ENCODE measurements at regions not wholly inside any gene's neighbourhood (a gene's known extent, or its start where the extent isn't known, plus 50 kb on each side); places are given as distances from the start of the nearest gene placed in this dataset.

DNA sequence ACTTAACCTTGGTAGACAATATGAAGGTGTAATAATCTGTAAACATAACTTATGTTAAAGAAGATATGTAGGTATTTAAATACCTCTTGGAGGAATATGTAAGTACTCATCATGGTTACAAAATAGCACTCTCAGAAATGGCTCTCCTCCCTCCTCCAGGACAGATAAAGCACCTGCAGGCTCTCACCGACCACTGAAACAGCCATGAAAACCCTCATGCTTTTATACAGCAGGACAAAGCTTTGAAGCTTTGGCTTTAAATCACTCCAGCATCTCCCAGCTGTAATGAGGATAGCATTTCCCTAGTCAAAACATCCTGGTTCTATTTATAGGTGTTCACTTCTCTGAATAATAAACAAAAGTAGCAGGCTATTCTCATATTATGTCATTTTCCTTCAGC is 69.1 kb upstream of the PMFBP1 start:
- H3K4me3 ChIP-seq (ENCODE audit: low read length) = no peak overlapping the region
- DNase-seq (ENCODE audit: low read depth) = no peak
- no peak overlapping the region for H3K9ac ChIP-seq (ENCODE audit: low read length)

GRCh38 chr16:72240466-72240865 is 68.5 kb upstream of the PMFBP1 start:
- H3K36me3 ChIP-seq (ENCODE audit: control insufficient read depth, insufficient read depth, low read length, severe bottlenecking) = no peaks in the 10 kb centered on the region

More for the DNA sequence above, 69.1 kb upstream of the PMFBP1 start:
- Histone ChIP-seq H3K36me3 (ENCODE audit: control insufficient read depth, insufficient read depth, low read length, severe bottlenecking) (no peaks in the 10 kb centered on the region), H3K9me3 (ENCODE audit: control insufficient read depth, low read length) (no peaks in the 10 kb centered on the region), H3K4me1 (ENCODE audit: control insufficient read depth, insufficient read depth, low read length) (no peaks in the 10 kb centered on the region), H3K27me3 (replicated peaks; ENCODE audit: control insufficient read depth, insufficient read depth, low read length) (no peaks in the 10 kb centered on the region)

GRCh38 chr16:72236866-72237265 is 64.9 kb upstream of the PMFBP1 start:
- Histone ChIP-seq H3K4me3 (ENCODE audit: low read length) (no peak overlapping the region), H3K9me3 (ENCODE audit: control insufficient read depth, low read length) (no peaks in the 10 kb centered on the region), H3K36me3 (ENCODE audit: control insufficient read depth, insufficient read depth, low read length, severe bottlenecking) (no peaks in the 10 kb centered on the region), H3K4me1 (ENCODE audit: control insufficient read depth, insufficient read depth, low read length) (no peaks in the 10 kb centered on the region), H3K9ac (ENCODE audit: low read length) (no peak overlapping the region), H3K27me3 (replicated peaks; ENCODE audit: control insufficient read depth, insufficient read depth, low read length) (no peaks in the 10 kb centered on the region)
- no peak for DNase-seq (ENCODE audit: low read depth)

More at GRCh38 chr16:72240466-72240865, 68.5 kb upstream of the PMFBP1 start:
- Histone ChIP-seq H3K4me1 (ENCODE audit: control insufficient read depth, insufficient read depth, low read length) (no peaks in the 10 kb centered on the region), H3K27me3 (replicated peaks; ENCODE audit: control insufficient read depth, insufficient read depth, low read length) (no peaks in the 10 kb centered on the region), H3K9me3 (ENCODE audit: control insufficient read depth, low read length) (no peaks in the 10 kb centered on the region), H3K9ac (ENCODE audit: low read length) (no peak overlapping the region), H3K4me3 (ENCODE audit: low read length) (no peak overlapping the region)
- no peak for DNase-seq (ENCODE audit: low read depth)

DNA sequence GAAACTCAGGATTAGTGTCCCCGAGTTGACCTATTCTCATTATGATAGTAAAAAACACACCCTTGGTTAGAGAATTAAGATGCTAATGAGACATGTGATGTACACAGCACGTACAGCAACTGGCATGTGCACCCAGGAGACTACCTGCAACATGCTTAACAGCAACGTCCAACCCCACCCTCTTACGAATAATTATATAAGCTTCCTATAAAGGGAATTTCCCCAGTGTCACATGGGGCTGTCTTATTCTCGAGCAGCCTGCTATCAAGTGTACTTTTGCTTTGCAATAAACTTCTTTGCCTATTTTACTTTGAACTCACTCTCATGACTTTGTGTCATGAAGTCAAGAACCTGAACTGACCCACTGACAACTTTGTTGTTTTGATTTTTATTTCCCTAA is 62.4 kb upstream of the PMFBP1 start:
- Histone ChIP-seq H3K9ac (ENCODE audit: low read length) (no peak overlapping the region), H3K9me3 (ENCODE audit: control insufficient read depth, low read length) (no peaks in the 10 kb centered on the region)

GRCh38 chr16:72228014-72228413 is 56.1 kb upstream of the PMFBP1 start:
- Histone ChIP-seq H3K4me1 (ENCODE audit: control insufficient read depth, insufficient read depth, low read length) (no peaks in the 10 kb centered on the region), H3K9me3 (ENCODE audit: control insufficient read depth, low read length) (no peaks in the 10 kb centered on the region), H3K27me3 (replicated peaks; ENCODE audit: control insufficient read depth, insufficient read depth, low read length) (no peaks in the 10 kb centered on the region), H3K36me3 (ENCODE audit: control insufficient read depth, insufficient read depth, low read length, severe bottlenecking) (no peaks in the 10 kb centered on the region), H3K4me3 (ENCODE audit: low read length) (no peak overlapping the region), H3K9ac (ENCODE audit: low read length) (no peak overlapping the region)
- no peak for DNase-seq (ENCODE audit: low read depth)

More for the DNA sequence above, 62.4 kb upstream of the PMFBP1 start:
- no peak overlapping the region for H3K4me3 ChIP-seq (ENCODE audit: low read length)
- no peaks in the 10 kb centered on the region for H3K36me3 ChIP-seq (ENCODE audit: control insufficient read depth, insufficient read depth, low read length, severe bottlenecking)
- no peak for DNase-seq (ENCODE audit: low read depth)
- no peaks in the 10 kb centered on the region for H3K27me3 ChIP-seq (replicated peaks; ENCODE audit: control insufficient read depth, insufficient read depth, low read length)
- H3K4me1 ChIP-seq (ENCODE audit: control insufficient read depth, insufficient read depth, low read length) = no peaks in the 10 kb centered on the region

DNA sequence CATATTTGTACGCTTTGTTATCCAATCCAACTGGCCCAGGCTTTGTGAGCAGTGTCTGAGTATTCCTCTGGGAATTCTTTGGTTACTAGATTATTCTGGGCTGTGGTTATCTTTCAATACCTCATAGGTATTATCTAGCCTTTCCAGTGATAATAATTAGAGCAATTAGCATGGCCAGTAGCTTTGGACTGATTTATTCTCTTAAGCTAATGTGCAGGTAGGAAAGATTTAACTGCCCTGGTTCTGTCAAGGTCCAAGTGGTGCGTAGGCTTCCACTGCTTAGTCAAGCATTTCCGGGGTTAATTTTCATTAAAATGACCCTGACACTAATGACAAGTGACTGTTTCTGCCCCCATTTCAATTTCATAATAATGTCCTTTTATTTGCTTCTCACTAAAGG is 54.2 kb upstream of the PMFBP1 start:
- Histone ChIP-seq H3K4me3 (ENCODE audit: low read length) (no peak overlapping the region), H3K4me1 (ENCODE audit: control insufficient read depth, insufficient read depth, low read length) (no peaks in the 10 kb centered on the region), H3K36me3 (ENCODE audit: control insufficient read depth, insufficient read depth, low read length, severe bottlenecking) (no peaks in the 10 kb centered on the region), H3K9ac (ENCODE audit: low read length) (no peak overlapping the region), H3K9me3 (ENCODE audit: control insufficient read depth, low read length) (no peaks in the 10 kb centered on the region), H3K27me3 (replicated peaks; ENCODE audit: control insufficient read depth, insufficient read depth, low read length) (no peaks in the 10 kb centered on the region)
- DNase-seq (ENCODE audit: low read depth) = no peak

DNA sequence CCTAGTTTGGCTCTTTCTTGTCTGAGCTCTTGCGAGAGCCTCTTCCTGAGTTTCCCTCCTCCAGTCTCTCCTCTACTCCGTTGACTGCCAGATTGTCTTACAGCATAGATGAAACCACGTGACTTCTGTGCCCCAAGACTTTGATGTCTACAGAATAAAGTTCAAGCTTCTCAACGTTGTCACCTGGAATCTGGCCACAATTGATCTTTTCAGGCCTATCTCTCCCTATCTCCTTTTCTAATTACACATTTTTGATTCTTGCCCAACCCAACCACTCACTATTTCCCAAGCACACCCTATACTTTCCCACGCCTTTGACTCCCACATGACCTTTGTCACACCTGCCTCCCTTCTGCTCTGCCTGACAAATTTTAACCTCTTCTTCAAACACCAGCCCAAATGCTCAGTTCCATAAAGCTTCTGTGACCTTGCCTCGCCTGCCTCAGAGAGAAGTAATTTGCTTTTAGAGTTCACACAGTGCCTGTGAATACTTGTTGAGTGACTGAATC is 52.4 kb upstream of the PMFBP1 start:
- H3K36me3 ChIP-seq (ENCODE audit: control insufficient read depth, insufficient read depth, low read length, severe bottlenecking) = no peaks in the 10 kb centered on the region

DNA sequence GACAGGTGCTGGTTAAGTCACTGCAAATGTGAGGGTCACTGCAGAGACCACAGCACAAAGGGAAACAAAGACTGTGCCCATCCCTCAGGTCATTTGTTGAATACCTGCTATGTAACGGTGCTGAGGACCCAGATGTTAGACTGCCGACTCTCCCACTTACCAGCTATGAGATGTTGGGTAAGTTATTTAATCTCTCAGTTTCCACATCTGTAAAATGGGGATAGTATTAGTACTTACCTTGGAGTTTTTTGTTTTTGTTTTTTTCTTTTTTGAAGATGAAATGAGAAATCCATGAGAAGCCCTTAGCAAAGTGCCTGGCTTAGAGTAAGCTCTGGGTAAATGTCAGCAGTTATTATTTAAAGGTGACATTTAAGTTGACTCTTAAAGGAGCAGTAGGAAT is 50.5 kb upstream of the PMFBP1 start:
- H3K9me3 ChIP-seq (ENCODE audit: control insufficient read depth, low read length) = no peaks in the 10 kb centered on the region
- H3K27me3 ChIP-seq (replicated peaks; ENCODE audit: control insufficient read depth, insufficient read depth, low read length) = no peaks in the 10 kb centered on the region
- no peaks in the 10 kb centered on the region for H3K36me3 ChIP-seq (ENCODE audit: control insufficient read depth, insufficient read depth, low read length, severe bottlenecking)
- H3K4me3 ChIP-seq (ENCODE audit: low read length) = no peak overlapping the region
- no peak overlapping the region for H3K9ac ChIP-seq (ENCODE audit: low read length)
- no peaks in the 10 kb centered on the region for H3K4me1 ChIP-seq (ENCODE audit: control insufficient read depth, insufficient read depth, low read length)
- no peak for DNase-seq (ENCODE audit: low read depth)

More for the DNA sequence above, 52.4 kb upstream of the PMFBP1 start:
- no peaks in the 10 kb centered on the region for H3K27me3 ChIP-seq (replicated peaks; ENCODE audit: control insufficient read depth, insufficient read depth, low read length)
- no peak overlapping the region for H3K4me3 ChIP-seq (ENCODE audit: low read length)
- H3K9ac ChIP-seq (ENCODE audit: low read length) = no peak overlapping the region
- DNase-seq (ENCODE audit: low read depth) = no peak
- H3K4me1 ChIP-seq (ENCODE audit: control insufficient read depth, insufficient read depth, low read length) = no peaks in the 10 kb centered on the region
- H3K9me3 ChIP-seq (ENCODE audit: control insufficient read depth, low read length) = no peaks in the 10 kb centered on the region
